Renal pelvis (tissue), 1 donor: ENCODE measurements at regions not wholly inside any gene's neighbourhood (a gene's known extent, or its start where the extent isn't known, plus 50 kb on each side); places are given as distances from the start of the nearest gene placed in this dataset.

Source experiments
- DNase-seq: peaks from one replicate; pipeline ENCODE4 v3.0.0-alpha.2; 2013

GRCh38 chr9:134502266-134502791 lies 139.3 kb upstream of the COL5A1 start:
- no peak for DNase-seq

- no peak for DNase-seq
Measured at GRCh38 chr9:134502809-134503211, 138.8 kb upstream of the COL5A1 start.

GRCh38 chr9:134503301-134504105 lies 138.1 kb upstream of the COL5A1 start:
- DNase-seq: no peak

GRCh38 chr9:134504106-134504385 lies 137.6 kb upstream of the COL5A1 start:
- DNase-seq: no peak

- no peak for DNase-seq
Measured at GRCh38 chr9:134505032-134505431, 136.6 kb upstream of the COL5A1 start.

GRCh38 chr9:134509281-134509680 lies 132.3 kb upstream of the COL5A1 start:
- no peak for DNase-seq

GRCh38 chr9:134509817-134510216 lies 131.8 kb upstream of the COL5A1 start:
- no peak for DNase-seq

GRCh38 chr9:134514503-134514902 lies 127.1 kb upstream of the COL5A1 start:
- DNase-seq: no peak

- DNase-seq: no peak
Measured at GRCh38 chr9:134515026-134515821, 126.4 kb upstream of the COL5A1 start.

GRCh38 chr9:134516464-134516863 lies 125.1 kb upstream of the COL5A1 start:
- no peak for DNase-seq

GRCh38 chr9:134517069-134517680 lies 124.4 kb upstream of the COL5A1 start:
- DNase-seq: no peak

- DNase-seq: no peak
Measured at GRCh38 chr9:134518004-134518606, 123.5 kb upstream of the COL5A1 start.

GRCh38 chr9:134519375-134520070 lies 122.1 kb upstream of the COL5A1 start:
- no peak for DNase-seq

GRCh38 chr9:134521817-134522501 lies 119.6 kb upstream of the COL5A1 start:
- no peak for DNase-seq

GRCh38 chr9:134522502-134522848 lies 119.1 kb upstream of the COL5A1 start:
- DNase-seq: no peak

- DNase-seq: no peak
Measured at GRCh38 chr9:134522976-134523375, 118.6 kb upstream of the COL5A1 start.

GRCh38 chr9:134525070-134525815 lies 116.4 kb upstream of the COL5A1 start:
- DNase-seq: no peak

GRCh38 chr9:134525841-134526583 lies 115.6 kb upstream of the COL5A1 start:
- DNase-seq: no peak

GRCh38 chr9:134526584-134527477 lies 114.8 kb upstream of the COL5A1 start:
- no peak for DNase-seq
